H1 (cell line): ENCODE measurements at regions not wholly inside any gene's neighbourhood (a gene's known extent, or its start where the extent isn't known, plus 50 kb on each side); places are given as distances from the start of the nearest gene placed in this dataset.

ENCODE experiments used
- ASH2L ChIP-seq: fragments of 200-600, 300-600 bp; sonication (generic); IDR thresholded peaks from one replicate; pipeline ENCODE4 v1.7.1; 2017; ENCODE audit warnings: low read length
- ATF2 ChIP-seq: IDR thresholded peaks from 2 replicates; pipeline ENCODE4 v1.6.1; 2012; ENCODE audit warnings: low read length, inconsistent platforms
- BRCA1 ChIP-seq: IDR thresholded peaks from 2 replicates; pipeline ENCODE4 v1.6.1; 2012; ENCODE audit warnings: low read depth, low read length, improper control_type of control experiment
- CBX5 ChIP-seq: fragments of 300-800, 300-1000 bp; sonication (generic); IDR thresholded peaks from 2 replicates; pipeline ENCODE4 v1.7.1; 2016; ENCODE audit warnings: antibody characterized with exemption, low read length, low read depth
- CEBPB ChIP-seq: IDR thresholded peaks from 2 replicates; pipeline ENCODE4 v1.6.1; 2012; ENCODE audit warnings: low read depth, low read length
- CHD1 ChIP-seq: IDR thresholded peaks from 2 replicates; pipeline ENCODE4 v1.6.1; 2012; ENCODE audit warnings: low read depth, low read length, improper control_type of control experiment
- FOSL1 ChIP-seq: IDR thresholded peaks from 2 replicates; pipeline ENCODE4 v1.6.1; 2011; ENCODE audit warnings: mild to moderate bottlenecking, low read depth, low read length, moderate library complexity; ENCODE audit not compliant: insufficient read depth
- HDAC2 ChIP-seq, 2 experiments: fragments of 300-600 bp in 1 of 2; sonication (generic) in 1 of 2; IDR thresholded peaks; 2 replicates each; pipeline ENCODE4 v1.6.1; 2011 to 2012; ENCODE audit warnings: low read depth in 2 of 2, low read length in 2 of 2, mild to moderate bottlenecking in 2 of 2, moderate library complexity in 2 of 2, borderline replicate concordance in 1 of 2, inconsistent platforms in 1 of 2
- HDAC6 ChIP-seq: IDR thresholded peaks from one replicate; pipeline ENCODE4 v1.7.1; 2012; ENCODE audit warnings: low read depth, mild to moderate bottlenecking, inconsistent platforms, low read length, moderate library complexity
- JUND ChIP-seq: IDR thresholded peaks from 2 replicates; pipeline ENCODE4 v1.6.1; 2011; ENCODE audit warnings: mild to moderate bottlenecking, improper control_type of control experiment, low read length
- KDM4A ChIP-seq: IDR thresholded peaks from one replicate; pipeline ENCODE4 v1.7.1; 2012; ENCODE audit warnings: low read depth, mild to moderate bottlenecking, moderate library complexity, low read length, inconsistent platforms; ENCODE audit not compliant: severe bottlenecking
- NANOG ChIP-seq: IDR thresholded peaks from 2 replicates; pipeline ENCODE4 v1.6.1; 2011; ENCODE audit warnings: low read length, low read depth, mild to moderate bottlenecking, inconsistent platforms; ENCODE audit not compliant: insufficient read depth, poor library complexity, severe bottlenecking
- NRF1 ChIP-seq: IDR thresholded peaks from 2 replicates; pipeline ENCODE4 v1.6.1; 2011; ENCODE audit warnings: mild to moderate bottlenecking, low read depth, low read length, improper control_type of control experiment
- POLR2A ChIP-seq, 2 experiments: IDR thresholded peaks; 1 replicate in 1 of 2; 2 replicates in 1 of 2; pipeline ENCODE4 v1.6.1; 2011; ENCODE audit warnings: low read depth in 2 of 2, low read length in 2 of 2, mild to moderate bottlenecking in 2 of 2; ENCODE audit errors: control extremely low read depth in 1 of 2
- POLR2AphosphoS5 ChIP-seq: IDR thresholded peaks from 2 replicates; pipeline ENCODE4 v1.6.1; 2011; ENCODE audit warnings: low read depth, low read length
- RAD21 ChIP-seq, 2 experiments: IDR thresholded peaks in 1 of 2; conservative IDR thresholded peaks in 1 of 2; 2 replicates each; pipeline ENCODE4 v1.6.1; 2011; ENCODE audit warnings: low read depth in 2 of 2, low read length in 2 of 2, improper control_type of control experiment in 1 of 2, inconsistent platforms in 1 of 2, mild to moderate bottlenecking in 1 of 2, moderate library complexity in 1 of 2
- RNF2 ChIP-seq: fragments of 200-900, 300-1000 bp; sonication (generic); IDR thresholded peaks from 2 replicates; pipeline ENCODE4 v1.7.1; 2016; ENCODE audit warnings: borderline replicate concordance, low read depth, mild to moderate bottlenecking, antibody characterized with exemption, low read length; ENCODE audit not compliant: poor library complexity, severe bottlenecking; ENCODE audit errors: missing control alignments
- SIRT6 ChIP-seq: IDR thresholded peaks from one replicate; pipeline ENCODE4 v1.7.1; 2012; ENCODE audit warnings: low read length, inconsistent platforms
- SP1 ChIP-seq: IDR thresholded peaks from 2 replicates; pipeline ENCODE4 v1.6.1; 2011; ENCODE audit warnings: low read depth, low read length
- SP4 ChIP-seq: IDR thresholded peaks from 2 replicates; pipeline ENCODE4 v1.6.1; 2012; ENCODE audit warnings: low read length, inconsistent platforms
- SRF ChIP-seq: IDR thresholded peaks from 2 replicates; pipeline ENCODE4 v1.6.1; 2011; ENCODE audit warnings: mild to moderate bottlenecking, low read depth, low read length, moderate library complexity
- SUZ12 ChIP-seq: fragments of 200-600 bp; sonication (generic); IDR thresholded peaks from 2 replicates; pipeline ENCODE4 v1.6.1; 2012; ENCODE audit warnings: mild to moderate bottlenecking, inconsistent platforms, low read length, moderate library complexity, mixed read lengths
- TBP ChIP-seq: IDR thresholded peaks from 2 replicates; pipeline ENCODE4 v1.6.1; 2011; ENCODE audit warnings: low read depth, low read length, improper control_type of control experiment

- TF ChIP-seq SP1 (no peak), FOSL1 (no peak), RAD21 (IDR thresholded peaks at IDR 0.05 in 1 of 2, conservative IDR thresholded peaks at IDR 0.05 in 1 of 2; ENCODE audit: low read depth in 2 of 2, low read length in 2 of 2) (no peak), SP4 (no peak), BRCA1 (no peak), POLR2A (IDR thresholded peaks at IDR 0.05; ENCODE audit: control extremely low read depth in 1 of 2, low read depth in 2 of 2, low read length in 2 of 2) (no peak), HDAC2 (IDR thresholded peaks at IDR 0.05; ENCODE audit: borderline replicate concordance in 1 of 2, low read depth in 2 of 2, low read length in 2 of 2) (0 out of 4 replicates have a peak, but pooled peaks of 1 of the 2 experiments have one; percentile 25), SRF (no peak), TBP (0 out of 2 replicates have a peak, but pooled peaks have one; percentile 1), RNF2 (no peak), NANOG (no peak), POLR2AphosphoS5 (no peak), SUZ12 (peak; percentile 62), NRF1 (no peak), SIRT6 (no peak), ATF2 (no peak), CHD1 (no peak), JUND (no peak), HDAC6 (no peak), ASH2L (no peak), CEBPB (no peak), CBX5 (no peak), KDM4A (peak; percentile 44)
These were observed 136.0 kb downstream of the INSIG2 start (continued) for GRCh38 chr2:118223992-118224894.
